PC-9 (cell line): ENCODE measurements at regions not wholly inside any gene's neighbourhood (a gene's known extent, or its start where the extent isn't known, plus 50 kb on each side); places are given as distances from the start of the nearest gene placed in this dataset.
"Not testable (repeated sequence)": the region's sequence is repeated elsewhere in the genome, so short reads cannot be mapped to it uniquely, and the experiment has no call there.

Source experiments
- BruUV-seq: library from RNA; stranded (reverse); fragments of 400-500 nt; replicated peaks from 2 replicates; lab custom pipeline; 2021; lab: Mats Ljungman, UMichigan
- CTCF ChIA-PET: fragments of 300-600 bp; sonication (Branson Sonifier 250); formaldehyde crosslinking; loops from one replicate; lab custom pipeline; 2022; ENCODE audit warnings: antibody characterized with exemption; lab: Charles Lee
- POLR2A ChIA-PET: fragments of 300-600 bp; sonication (Branson Sonifier 250); formaldehyde crosslinking; loops from one replicate; lab custom pipeline; 2022; ENCODE audit warnings: antibody characterized with exemption; ENCODE audit not compliant: unreplicated experiment; lab: Charles Lee
- DNase-seq, 2 experiments: peaks; one replicate each; pipeline versions ENCODE4 v3.0.0 to v3.0.0-alpha.2; 2015 to 2022; ENCODE audit warnings: mixed read lengths in 1 of 2
- H2AFZ ChIP-seq: fragments of 200-600 bp; sonication (generic); 2 replicates; pipeline ENCODE4 v1.8.1; 2017; ENCODE audit warnings: antibody characterized with exemption
- H3F3A ChIP-seq: fragments of 200-600 bp; sonication (generic); 2 replicates; pipeline ENCODE4 v1.8.1; 2017; ENCODE audit warnings: antibody characterized with exemption, mild to moderate bottlenecking, low read depth; ENCODE audit not compliant: insufficient read depth
- H3K27ac ChIP-seq: fragments of 200-600 bp; sonication (generic); 2 replicates; pipeline ENCODE4 v1.6.1; 2016; ENCODE audit warnings: mixed run types
- H3K27me3 ChIP-seq: fragments of 200-600 bp; sonication (generic); 2 replicates; pipeline ENCODE4 v1.6.1; 2016; ENCODE audit warnings: low read depth, mixed run types; ENCODE audit not compliant: insufficient read depth
- H3K36me3 ChIP-seq: fragments of 200-600 bp; sonication (generic); 2 replicates; pipeline ENCODE4 v1.6.1; 2016; ENCODE audit warnings: low read depth, mixed run types
- H3K4me1 ChIP-seq: fragments of 200-600 bp; sonication (generic); replicated peaks from 2 replicates; pipeline ENCODE4 v1.6.1; 2016; ENCODE audit warnings: mixed run types; ENCODE audit not compliant: insufficient read depth
- H3K4me2 ChIP-seq: fragments of 200-600 bp; sonication (generic); 2 replicates; pipeline ENCODE4 v1.6.1; 2017; ENCODE audit warnings: mixed run types
- H3K4me3 ChIP-seq: fragments of 200-600 bp; sonication (generic); 2 replicates; pipeline ENCODE4 v1.6.1; 2016; ENCODE audit warnings: mixed run types
- H3K79me2 ChIP-seq: fragments of 200-600 bp; sonication (generic); 2 replicates; pipeline ENCODE4 v1.6.1; 2017; ENCODE audit warnings: low read depth, mixed run types
- H3K9me2 ChIP-seq: fragments of 200-600 bp; sonication (generic); 2 replicates; pipeline ENCODE4 v1.8.1; 2017; ENCODE audit warnings: mild to moderate bottlenecking; ENCODE audit not compliant: insufficient read depth
- H3K9me3 ChIP-seq: fragments of 200-600 bp; sonication (generic); 2 replicates; pipeline ENCODE4 v1.8.1; 2016; ENCODE audit warnings: low read depth; ENCODE audit not compliant: insufficient read depth
- H4K20me1 ChIP-seq: fragments of 200-600 bp; sonication (generic); 2 replicates; pipeline ENCODE4 v1.8.1; 2017; ENCODE audit not compliant: insufficient read depth
- intact Hi-C: fragments of 100-400 bp; cut with micrococcal nuclease; formaldehyde crosslinking; loops from one replicate; pipeline ENCODE4 v1.10.0; 2022; ENCODE audit not compliant: unreplicated experiment

- H4K20me1 ChIP-seq, H3F3A ChIP-seq, H3K79me2 ChIP-seq, H2AFZ ChIP-seq, BruUV-seq, H3K9me3 ChIP-seq, intact Hi-C loops, H3K27me3 ChIP-seq, H3K36me3 ChIP-seq, CTCF ChIA-PET, POLR2A ChIA-PET, H3K9me2 ChIP-seq, H3K4me3 ChIP-seq: not testable (repeated sequence)
- H3K27ac ChIP-seq = peak overlapping the region; percentile 32
- peak overlapping the region; percentile 53 for H3K4me2 ChIP-seq
- peak; percentile 71 to 82 for DNase-seq
- peaks cover 19% of the 10 kb centered on the region for H3K4me1 ChIP-seq
Observed at GRCh38 chr7:35118526-35118925, 81.2 kb upstream of the DPY19L1 start.

GRCh38 chr7:35106667-35107066 is 69.4 kb upstream of the DPY19L1 start:
- H3F3A ChIP-seq, H3K27me3 ChIP-seq, intact Hi-C loops, H3K79me2 ChIP-seq, H3K36me3 ChIP-seq, H4K20me1 ChIP-seq, H3K4me1 ChIP-seq, POLR2A ChIA-PET, CTCF ChIA-PET, H3K4me3 ChIP-seq, BruUV-seq, H3K9me3 ChIP-seq, H3K9me2 ChIP-seq: not testable (repeated sequence)
- Histone ChIP-seq H2AFZ (peak overlapping the region; percentile 10; the same call in 1 of the 2 replicates), H3K27ac (peak overlapping the region; percentile 62), H3K4me2 (peak overlapping the region; percentile 28)
- DNase-seq = peak; percentile 42 to 79

GRCh38 chr7:35105511-35105910 is 68.2 kb upstream of the DPY19L1 start:
- DNase-seq, H3K9me3 ChIP-seq, H3F3A ChIP-seq, intact Hi-C loops, POLR2A ChIA-PET, H3K36me3 ChIP-seq, H2AFZ ChIP-seq, H3K4me1 ChIP-seq, H3K4me3 ChIP-seq, CTCF ChIA-PET, H3K4me2 ChIP-seq, H3K27me3 ChIP-seq, H3K27ac ChIP-seq, BruUV-seq, H3K79me2 ChIP-seq, H4K20me1 ChIP-seq, H3K9me2 ChIP-seq: not testable (repeated sequence)

GRCh38 chr7:35102845-35103244 is 65.6 kb upstream of the DPY19L1 start:
- H3F3A ChIP-seq, H3K36me3 ChIP-seq, H3K79me2 ChIP-seq, H4K20me1 ChIP-seq, H3K9me3 ChIP-seq, H3K4me2 ChIP-seq, H3K4me3 ChIP-seq, CTCF ChIA-PET, intact Hi-C loops, H2AFZ ChIP-seq, H3K9me2 ChIP-seq, H3K27ac ChIP-seq, BruUV-seq, DNase-seq, H3K4me1 ChIP-seq, POLR2A ChIA-PET, H3K27me3 ChIP-seq: not testable (repeated sequence)

- H3F3A ChIP-seq, H4K20me1 ChIP-seq, H3K4me1 ChIP-seq, POLR2A ChIA-PET, BruUV-seq, DNase-seq, H3K27me3 ChIP-seq, H3K36me3 ChIP-seq, CTCF ChIA-PET, H3K79me2 ChIP-seq, H3K4me2 ChIP-seq, H3K9me2 ChIP-seq, H2AFZ ChIP-seq, H3K4me3 ChIP-seq, H3K27ac ChIP-seq, H3K9me3 ChIP-seq, intact Hi-C loops: not testable (repeated sequence)
Observed at GRCh38 chr7:35092961-35093360, 55.7 kb upstream of the DPY19L1 start.
